ENCODE measurements at regions not wholly inside any gene's neighbourhood (a gene's known extent, or its start where the extent isn't known, plus 50 kb on each side); places are given as distances from the start of the nearest gene placed in this dataset.

DNA sequence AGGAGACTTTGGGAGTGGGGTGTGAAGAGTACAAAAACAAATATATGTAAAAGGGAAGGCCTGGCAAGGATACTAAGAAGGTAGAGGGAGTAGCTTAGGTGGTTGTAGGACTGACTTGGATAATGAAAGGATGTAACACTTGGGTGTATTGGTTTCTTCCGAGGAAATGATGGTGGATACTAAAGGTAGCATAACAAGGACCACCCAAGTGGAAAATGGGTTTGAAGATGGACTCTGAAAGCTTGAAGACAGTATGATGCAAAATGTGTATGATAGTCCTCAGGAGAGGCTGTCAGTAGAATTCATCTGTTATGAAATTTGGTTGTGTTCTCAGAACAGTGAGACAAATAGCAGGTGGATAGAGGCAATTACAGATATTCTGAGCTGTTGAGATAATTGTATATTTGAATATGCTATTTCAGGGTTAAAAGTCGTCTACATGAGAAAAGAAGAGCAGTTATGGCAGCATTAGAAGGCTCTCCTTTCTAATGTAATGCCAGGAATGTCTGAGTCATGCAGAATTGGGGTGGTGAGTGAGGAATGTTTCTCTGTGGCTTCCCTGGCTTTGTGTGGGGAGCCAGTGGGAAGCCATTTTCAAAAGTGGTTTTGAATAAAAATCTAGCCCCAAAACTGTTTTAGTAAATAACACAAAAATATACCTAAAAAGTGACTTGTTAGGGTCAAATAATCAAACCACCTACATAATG, 75.6 kb downstream of the FHIP1A start:
- TF ChIP-seq, protein P1, sequence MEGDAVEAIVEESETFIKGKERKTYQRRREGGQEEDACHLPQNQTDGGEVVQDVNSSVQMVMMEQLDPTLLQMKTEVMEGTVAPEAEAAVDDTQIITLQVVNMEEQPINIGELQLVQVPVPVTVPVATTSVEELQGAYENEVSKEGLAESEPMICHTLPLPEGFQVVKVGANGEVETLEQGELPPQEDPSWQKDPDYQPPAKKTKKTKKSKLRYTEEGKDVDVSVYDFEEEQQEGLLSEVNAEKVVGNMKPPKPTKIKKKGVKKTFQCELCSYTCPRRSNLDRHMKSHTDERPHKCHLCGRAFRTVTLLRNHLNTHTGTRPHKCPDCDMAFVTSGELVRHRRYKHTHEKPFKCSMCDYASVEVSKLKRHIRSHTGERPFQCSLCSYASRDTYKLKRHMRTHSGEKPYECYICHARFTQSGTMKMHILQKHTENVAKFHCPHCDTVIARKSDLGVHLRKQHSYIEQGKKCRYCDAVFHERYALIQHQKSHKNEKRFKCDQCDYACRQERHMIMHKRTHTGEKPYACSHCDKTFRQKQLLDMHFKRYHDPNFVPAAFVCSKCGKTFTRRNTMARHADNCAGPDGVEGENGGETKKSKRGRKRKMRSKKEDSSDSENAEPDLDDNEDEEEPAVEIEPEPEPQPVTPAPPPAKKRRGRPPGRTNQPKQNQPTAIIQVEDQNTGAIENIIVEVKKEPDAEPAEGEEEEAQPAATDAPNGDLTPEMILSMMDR (IDR thresholded peaks at IDR 0.05): no peak
- TF ChIP-seq POLR2A (IDR thresholded peaks at IDR 0.05): no peak
